Dermis microvascular lymphatic vessel endothelial cell (primary cell): ENCODE measurements at regions not wholly inside any gene's neighbourhood (a gene's known extent, or its start where the extent isn't known, plus 50 kb on each side); places are given as distances from the start of the nearest gene placed in this dataset.

Source experiments
- DNase-seq, 2 donors: peaks; one replicate each; pipeline versions ENCODE4 v3.0.0 to v3.0.0-alpha.2; 2010; ENCODE audit warnings: low read depth in 2 of 2

GRCh38 chr7:21028186-21028585 is 241.5 kb upstream of the SP8 start:
- DNase-seq = no peak

- DNase-seq = no peak
Observed at GRCh38 chr7:21028599-21028998, 241.9 kb upstream of the SP8 start.

- no peak for DNase-seq
Observed at GRCh38 chr7:21029006-21029405, 242.3 kb upstream of the SP8 start.

- DNase-seq = no peak
Observed at GRCh38 chr7:21030237-21030871, 243.7 kb upstream of the SP8 start.

GRCh38 chr7:21041252-21041651 is 254.6 kb upstream of the SP8 start:
- no peak for DNase-seq

- no peak for DNase-seq
Observed at GRCh38 chr7:21041666-21042065, 255.0 kb upstream of the SP8 start.

GRCh38 chr7:21044384-21044783 is 257.7 kb upstream of the SP8 start:
- DNase-seq = no peak

- no peak for DNase-seq
Observed at GRCh38 chr7:21044913-21045568, 258.4 kb upstream of the SP8 start.

- no peak for DNase-seq
Observed at GRCh38 chr7:21051865-21052264, 265.2 kb upstream of the SP8 start.

GRCh38 chr7:21054427-21055112 is 267.9 kb upstream of the SP8 start:
- no peak for DNase-seq

- no peak for DNase-seq
Observed at GRCh38 chr7:21059069-21059468, 272.4 kb upstream of the SP8 start.

- no peak for DNase-seq
Observed at GRCh38 chr7:21063106-21063505, 276.4 kb upstream of the SP8 start.

- no peak for DNase-seq
Observed at GRCh38 chr7:21064698-21065648, 278.3 kb upstream of the SP8 start.

GRCh38 chr7:21066221-21066620 is 279.5 kb upstream of the SP8 start:
- no peak for DNase-seq

GRCh38 chr7:21067216-21067615 is 280.5 kb upstream of the SP8 start:
- no peak for DNase-seq

GRCh38 chr7:21070571-21071090 is 283.9 kb upstream of the SP8 start:
- DNase-seq = no peak

- no peak for DNase-seq
Observed at GRCh38 chr7:21071561-21072501, 285.1 kb upstream of the SP8 start.

- DNase-seq = no peak
Observed at GRCh38 chr7:21076054-21076453, 289.4 kb upstream of the SP8 start.

- no peak for DNase-seq
Observed at GRCh38 chr7:21076574-21076973, 289.9 kb upstream of the SP8 start.

- no peak for DNase-seq
Observed at GRCh38 chr7:21077602-21078001, 290.9 kb upstream of the SP8 start.
